IMR-90 (cell line): ENCODE measurements at regions not wholly inside any gene's neighbourhood (a gene's known extent, or its start where the extent isn't known, plus 50 kb on each side); places are given as distances from the start of the nearest gene placed in this dataset.

Experiments used
- ATAC-seq: fragments of 200-7000 bp; cut with Tn5 transposase; 2 replicates; pipeline ENCODE4 v1.9.1; 2020; ENCODE audit warnings: low read depth, mild to moderate bottlenecking, moderate library complexity
- BruUV-seq: library from RNA; stranded (reverse); fragments of 400-500 nt; replicated peaks from 2 replicates; lab custom pipeline; 2021; lab: Mats Ljungman, UMichigan
- CTCF ChIA-PET: fragments of 300-600 bp; formaldehyde crosslinking; extraction: SDS; loops from one replicate; lab custom pipeline; 2021; ENCODE audit warnings: antibody characterized with exemption; lab: Yijun Ruan, JAX
- POLR2A ChIA-PET: fragments of 300-600 bp; sonication (Branson Sonifier 250); formaldehyde crosslinking; loops from one replicate; lab custom pipeline; 2022; ENCODE audit warnings: antibody characterized with exemption; ENCODE audit not compliant: unreplicated experiment; lab: Charles Lee
- DNase-seq: peaks from one replicate; pipeline ENCODE4 v3.0.0; 2013
- H2AFZ ChIP-seq: replicated peaks from 2 replicates; pipeline ENCODE3; 2013; ENCODE audit warnings: low read length, mild to moderate bottlenecking; ENCODE audit not compliant: poor library complexity
- H2AK5ac ChIP-seq: 2 replicates; pipeline ENCODE4 v1.6.1; 2013; ENCODE audit warnings: low read depth, low read length, inconsistent platforms
- H2AK9ac ChIP-seq: replicated peaks from 2 replicates; pipeline ENCODE3; 2013; ENCODE audit warnings: mild to moderate bottlenecking, low read depth, low read length, moderate library complexity; ENCODE audit not compliant: poor library complexity
- H2BK120ac ChIP-seq: 2 replicates; pipeline ENCODE4 v1.6.1; 2013; ENCODE audit warnings: low read depth, low read length, inconsistent platforms
- H2BK15ac ChIP-seq: 3 replicates; pipeline ENCODE4 v1.6.1; 2013; ENCODE audit warnings: low read depth, low read length, inconsistent platforms
- H2BK20ac ChIP-seq: 2 replicates; pipeline ENCODE4 v1.6.1; 2013; ENCODE audit warnings: low read depth, mild to moderate bottlenecking, inconsistent platforms, low read length, moderate library complexity
- H2BK5ac ChIP-seq: 2 replicates; pipeline ENCODE4 v1.6.1; 2013; ENCODE audit warnings: mild to moderate bottlenecking, low read depth, low read length, inconsistent platforms; ENCODE audit not compliant: poor library complexity, severe bottlenecking
- H3K14ac ChIP-seq: replicated peaks from 2 replicates; pipeline ENCODE4 v1.6.1; 2013; ENCODE audit warnings: low read depth, low read length, inconsistent platforms
- H3K18ac ChIP-seq: 2 replicates; pipeline ENCODE4 v1.6.1; 2013; ENCODE audit warnings: low read depth, low read length, control low read depth
- H3K23ac ChIP-seq: 2 replicates; pipeline ENCODE4 v1.6.1; 2013; ENCODE audit warnings: low read depth, low read length, inconsistent platforms
- H3K27ac ChIP-seq: 2 replicates; pipeline ENCODE4 v1.5.1; 2013; ENCODE audit warnings: mild to moderate bottlenecking, control low read depth, low read length; ENCODE audit not compliant: insufficient read depth
- H3K27me3 ChIP-seq: 2 replicates; pipeline ENCODE4 v1.6.1; 2013; ENCODE audit warnings: low read length; ENCODE audit not compliant: control insufficient read depth, insufficient read depth
- H3K36me3 ChIP-seq: 2 replicates; pipeline ENCODE4 v1.6.1; 2013; ENCODE audit warnings: low read length, mixed read lengths; ENCODE audit not compliant: control insufficient read depth, insufficient read depth
- H3K4ac ChIP-seq: 2 replicates; pipeline ENCODE4 v1.6.1; 2013; ENCODE audit warnings: low read depth, low read length, inconsistent platforms
- H3K4me1 ChIP-seq: 2 replicates; pipeline ENCODE4 v1.6.1; 2013; ENCODE audit warnings: low read length, mixed read lengths; ENCODE audit not compliant: control insufficient read depth, insufficient read depth
- H3K4me2 ChIP-seq: 2 replicates; pipeline ENCODE4 v1.6.1; 2013; ENCODE audit warnings: low read depth, mild to moderate bottlenecking, control low read depth, low read length, moderate library complexity
- H3K4me3 ChIP-seq: 2 replicates; pipeline ENCODE4 v1.5.1; 2013; ENCODE audit warnings: low read depth, mild to moderate bottlenecking, control low read depth, low read length, moderate library complexity; ENCODE audit not compliant: insufficient read depth
- H3K56ac ChIP-seq: 2 replicates; pipeline ENCODE4 v1.6.1; 2013; ENCODE audit warnings: low read length, inconsistent platforms; ENCODE audit not compliant: insufficient read depth; ENCODE audit errors: extremely low read depth
- H3K79me1 ChIP-seq, 2 experiments: 2 replicates each; pipeline ENCODE4 v1.6.1; 2013; ENCODE audit warnings: low read length in 2 of 2, inconsistent platforms in 1 of 2, low read depth in 1 of 2
- H3K9ac ChIP-seq: 2 replicates; pipeline ENCODE4 v1.6.1; 2013; ENCODE audit warnings: low read depth, low read length, control low read depth
- H3K9me1 ChIP-seq: 2 replicates; pipeline ENCODE4 v1.6.1; 2013; ENCODE audit warnings: low read length, inconsistent platforms; ENCODE audit not compliant: insufficient read depth
- H3K9me3 ChIP-seq: 2 replicates; pipeline ENCODE4 v1.6.1; 2013; ENCODE audit warnings: low read length; ENCODE audit not compliant: control insufficient read depth, insufficient read depth
- H4K20me1 ChIP-seq: 2 replicates; pipeline ENCODE4 v1.6.1; 2013; ENCODE audit warnings: low read length, inconsistent platforms; ENCODE audit not compliant: insufficient read depth
- H4K5ac ChIP-seq: 2 replicates; pipeline ENCODE4 v1.6.1; 2013; ENCODE audit warnings: mild to moderate bottlenecking, low read depth, low read length, control low read depth
- H4K8ac ChIP-seq, 2 experiments: 2 replicates each; pipeline ENCODE4 v1.6.1; 2013; ENCODE audit warnings: low read depth in 2 of 2, low read length in 2 of 2, control low read depth in 1 of 2, inconsistent platforms in 1 of 2
- H4K91ac ChIP-seq: 2 replicates; pipeline ENCODE4 v1.6.1; 2013; ENCODE audit warnings: low read depth, low read length, inconsistent platforms; ENCODE audit not compliant: insufficient read depth
- BHLHE40 ChIP-seq: fragments of 150-350 bp; IDR thresholded peaks from 2 replicates; pipeline ENCODE4 v1.6.1; 2016; ENCODE audit warnings: mild to moderate bottlenecking, low read depth, low read length
- MAFK ChIP-seq: IDR thresholded peaks from 2 replicates; pipeline ENCODE4 v1.6.1; 2012; ENCODE audit warnings: low read depth, low read length, improper control_type of control experiment
- RAD21 ChIP-seq: IDR thresholded peaks from 2 replicates; pipeline ENCODE4 v1.6.1; 2012; ENCODE audit warnings: low read length, improper control_type of control experiment
- SMC3 ChIP-seq: fragments of 150-350 bp; IDR thresholded peaks from 2 replicates; pipeline ENCODE4 v1.6.1; 2016; ENCODE audit warnings: low read depth, mild to moderate bottlenecking, antibody characterized with exemption, low read length, moderate library complexity
- WGBS, 2 experiments: methylation state at CpG; one replicate each; pipeline versions ENCODE4 v1.1.5 to v1.1.7; 2013; ENCODE audit warnings: missing lambda C conversion rate in 2 of 2; ENCODE audit not compliant: insufficient read length in 1 of 2; ENCODE audit errors: extremely low coverage in 2 of 2; 5-methylcytosine and 5-hydroxymethylcytosine counted together
- dilution Hi-C: fragments of 300-500 bp; cut with HindIII; formaldehyde crosslinking; loops from one replicate; pipeline ENCODE4 v1.14.3; 2018; ENCODE audit warnings: low sequenced_read_pairs; ENCODE audit not compliant: unreplicated experiment
- in situ Hi-C: fragments of 300-500 bp; cut with MboI; formaldehyde crosslinking; loops from 3 replicates; pipeline ENCODE4 v1.14.3; 2019; ENCODE audit warnings: low sequenced_read_pairs, inconsistent platforms, mixed read lengths
- intact Hi-C: fragments of 100-400 bp; cut with micrococcal nuclease; formaldehyde crosslinking; loops from 2 replicates; pipeline ENCODE4 v1.10.0; 2022

DNA sequence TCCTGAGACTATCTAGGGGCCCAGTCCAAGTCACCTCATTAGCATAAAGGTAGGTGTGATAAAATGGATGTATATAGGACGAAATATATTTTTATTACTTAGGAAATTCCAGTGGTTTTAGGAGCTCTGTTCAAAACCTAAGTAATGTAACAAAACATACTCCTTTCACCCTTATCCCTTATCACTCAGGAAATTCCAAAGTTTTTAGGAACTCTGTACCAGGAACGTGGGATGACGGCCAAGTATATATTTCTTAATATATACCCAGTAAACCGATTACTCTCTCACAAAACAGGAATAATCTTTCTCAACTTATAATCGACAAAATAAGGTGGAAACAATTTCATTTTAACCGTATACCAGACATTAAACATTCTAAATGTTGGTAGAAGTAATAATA is 195.7 kb downstream of the ZPLD1 start:
- no peak overlapping the region for H3K4me3 ChIP-seq
- H2BK20ac ChIP-seq: no peak overlapping the region
- WGBS, 2 experiments: no CpG with 5 or more reads among the region's 6 CpGs
- no peak for DNase-seq
- POLR2A ChIA-PET: no interaction called here
- no peak overlapping the region for H2BK15ac ChIP-seq
- H3K4me1 ChIP-seq: no peaks in the 10 kb centered on the region
- no peaks in the 10 kb centered on the region for H4K20me1 ChIP-seq
- dilution Hi-C loops (no loop called here), intact Hi-C loops (no loop called here), in situ Hi-C loops (no loop called here)
- H3K27ac ChIP-seq: no peak overlapping the region
- no peaks in the 10 kb centered on the region for H3K9me3 ChIP-seq
- H3K27me3 ChIP-seq: no peaks in the 10 kb centered on the region
- H3K36me3 ChIP-seq: no peaks in the 10 kb centered on the region
- no peak for TF ChIP-seq MAFK
- no peak for TF ChIP-seq RAD21
- TF ChIP-seq SMC3: no peak
- TF ChIP-seq BHLHE40: no peak
- H3K79me1 ChIP-seq: no peaks in the 10 kb centered on the region
- H2BK120ac ChIP-seq: no peak overlapping the region
- H4K91ac ChIP-seq: no peak overlapping the region
- no peak overlapping the region for H3K4ac ChIP-seq
- CTCF ChIA-PET: no interaction called here
- H2AK9ac ChIP-seq: no peak overlapping the region
- no peak overlapping the region for H3K23ac ChIP-seq
- H3K9ac ChIP-seq: no peak overlapping the region
- no peak overlapping the region for H3K4me2 ChIP-seq
- no peak for ATAC-seq
- no peak overlapping the region for H4K8ac ChIP-seq
- H2AK5ac ChIP-seq: no peak overlapping the region
- H3K18ac ChIP-seq: no peak overlapping the region
- H2BK5ac ChIP-seq: no peak overlapping the region
- no peak overlapping the region for H3K14ac ChIP-seq
- H3K9me1 ChIP-seq: no peaks in the 10 kb centered on the region
- H4K5ac ChIP-seq: no peak overlapping the region
- H3K56ac ChIP-seq: no peak overlapping the region
- BruUV-seq: no TSS peak
- no peak overlapping the region for H2AFZ ChIP-seq
